Fibroblast of lung (primary cell): ENCODE measurements at regions not wholly inside any gene's neighbourhood (a gene's known extent, or its start where the extent isn't known, plus 50 kb on each side); places are given as distances from the start of the nearest gene placed in this dataset.

Source experiments
- EZH2 ChIP-seq: IDR thresholded peaks from 2 replicates; pipeline ENCODE4 v1.5.1; 2012; ENCODE audit warnings: low read length, control low read depth, mild to moderate bottlenecking; ENCODE audit errors: missing control alignments
- TF ChIP-seq, protein P1 (sequence below), 2 donors: IDR thresholded peaks in 1 of 2; conservative IDR thresholded peaks in 1 of 2; 1 replicate in 1 of 2; 2 replicates in 1 of 2; pipeline ENCODE4 v1.5.1; 2011 to 2012; ENCODE audit warnings: low read length in 2 of 2, control low read depth in 1 of 2, inconsistent platforms in 1 of 2, low read depth in 1 of 2, mild to moderate bottlenecking in 1 of 2

DNA sequence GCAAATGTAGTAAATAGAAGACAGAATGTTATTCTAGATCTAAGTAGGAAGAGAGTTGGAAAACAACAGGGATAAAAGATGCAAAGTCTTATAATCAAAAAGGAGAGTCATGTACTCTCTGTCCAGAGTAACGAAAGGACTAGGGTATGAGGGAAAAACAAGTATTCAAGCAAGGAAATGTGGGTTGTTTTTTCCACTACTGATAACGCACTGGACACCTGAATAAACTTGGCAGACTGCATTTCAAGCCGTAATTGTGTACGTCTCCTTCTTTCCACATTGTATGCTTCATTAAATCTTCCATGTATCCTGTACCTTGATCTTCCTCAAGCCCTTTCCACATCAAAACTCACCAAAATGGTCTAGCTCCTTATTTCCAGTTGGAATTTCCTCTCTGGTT is 420.6 kb downstream of the ZEB2 start:
- no peak for TF ChIP-seq EZH2
- TF ChIP-seq, protein P1, sequence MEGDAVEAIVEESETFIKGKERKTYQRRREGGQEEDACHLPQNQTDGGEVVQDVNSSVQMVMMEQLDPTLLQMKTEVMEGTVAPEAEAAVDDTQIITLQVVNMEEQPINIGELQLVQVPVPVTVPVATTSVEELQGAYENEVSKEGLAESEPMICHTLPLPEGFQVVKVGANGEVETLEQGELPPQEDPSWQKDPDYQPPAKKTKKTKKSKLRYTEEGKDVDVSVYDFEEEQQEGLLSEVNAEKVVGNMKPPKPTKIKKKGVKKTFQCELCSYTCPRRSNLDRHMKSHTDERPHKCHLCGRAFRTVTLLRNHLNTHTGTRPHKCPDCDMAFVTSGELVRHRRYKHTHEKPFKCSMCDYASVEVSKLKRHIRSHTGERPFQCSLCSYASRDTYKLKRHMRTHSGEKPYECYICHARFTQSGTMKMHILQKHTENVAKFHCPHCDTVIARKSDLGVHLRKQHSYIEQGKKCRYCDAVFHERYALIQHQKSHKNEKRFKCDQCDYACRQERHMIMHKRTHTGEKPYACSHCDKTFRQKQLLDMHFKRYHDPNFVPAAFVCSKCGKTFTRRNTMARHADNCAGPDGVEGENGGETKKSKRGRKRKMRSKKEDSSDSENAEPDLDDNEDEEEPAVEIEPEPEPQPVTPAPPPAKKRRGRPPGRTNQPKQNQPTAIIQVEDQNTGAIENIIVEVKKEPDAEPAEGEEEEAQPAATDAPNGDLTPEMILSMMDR (conservative IDR thresholded peaks at IDR 0.05 in 1 of 2, IDR thresholded peaks at IDR 0.05 in 1 of 2; ENCODE audit: low read depth in 1 of 2, low read length in 2 of 2) = no peak
